ENCODE measurements at regions not wholly inside any gene's neighbourhood (a gene's known extent, or its start where the extent isn't known, plus 50 kb on each side); places are given as distances from the start of the nearest gene placed in this dataset.

GRCh38 chr17:74137416-74137815 is 66.1 kb upstream of the RPL38 start:
- TF ChIP-seq CTCF (IDR thresholded peaks at IDR 0.05) (no peak), POLR2AphosphoS5 (IDR thresholded peaks at IDR 0.05) (no peak), POLR2A (IDR thresholded peaks at IDR 0.05) (no peak)
